GM12865 (cell line): ENCODE measurements at regions not wholly inside any gene's neighbourhood (a gene's known extent, or its start where the extent isn't known, plus 50 kb on each side); places are given as distances from the start of the nearest gene placed in this dataset.

Experiments used
- DNase-seq: peaks from one replicate; pipeline ENCODE4 v3.0.0; 2010; ENCODE audit warnings: low read depth
- H3K4me3 ChIP-seq: 2 replicates; pipeline ENCODE4 v1.5.1; 2011; ENCODE audit warnings: mild to moderate bottlenecking, low read depth, low read length, control low read depth
- CTCF ChIP-seq: IDR thresholded peaks from 2 replicates; pipeline ENCODE4 v1.5.1; 2011; ENCODE audit warnings: low read length, control low read depth, low read depth, inconsistent platforms; ENCODE audit not compliant: insufficient read depth; ENCODE audit errors: missing control alignments

- DNase-seq: peak; percentile 30
- no peak overlapping the region for H3K4me3 ChIP-seq
- peak; percentile 43 for TF ChIP-seq CTCF
Observed at GRCh38 chr6:10256113-10256690, 158.7 kb downstream of the TFAP2A start.

GRCh38 chr6:10250655-10251220 lies 164.1 kb downstream of the TFAP2A start:
- no peak for DNase-seq
- H3K4me3 ChIP-seq: no peak overlapping the region
- TF ChIP-seq CTCF: no peak

- peak; percentile 6 for DNase-seq
- peak; percentile 3 for TF ChIP-seq CTCF
- no peak overlapping the region for H3K4me3 ChIP-seq
Observed at GRCh38 chr6:10248378-10248843, 166.5 kb downstream of the TFAP2A start.

GRCh38 chr6:10237298-10238038 lies 177.4 kb downstream of the TFAP2A start:
- TF ChIP-seq CTCF: no peak
- no peak overlapping the region for H3K4me3 ChIP-seq
- no peak for DNase-seq

GRCh38 chr6:10235344-10235743 lies 179.5 kb downstream of the TFAP2A start:
- no peak overlapping the region for H3K4me3 ChIP-seq
- no peak for DNase-seq
- TF ChIP-seq CTCF: no peak

GRCh38 chr6:10230531-10230930 lies 184.3 kb downstream of the TFAP2A start:
- H3K4me3 ChIP-seq: no peak overlapping the region
- no peak for DNase-seq
- TF ChIP-seq CTCF: no peak
